GM12878 (cell line): ENCODE measurements at regions not wholly inside any gene's neighbourhood (a gene's known extent, or its start where the extent isn't known, plus 50 kb on each side); places are given as distances from the start of the nearest gene placed in this dataset.

Experiments
- ATAC-seq: fragments of 200-7000 bp; cut with Tn5 transposase; 3 replicates; pipeline ENCODE4 v1.9.1; 2020; ENCODE audit warnings: mild to moderate bottlenecking, moderate library complexity
- BruUV-seq: library from RNA; stranded (reverse); fragments of 400-500 nt; replicated peaks from 2 replicates; lab custom pipeline; 2021; lab: Mats Ljungman, UMichigan
- CTCF ChIA-PET: fragments of 300-600 bp; sonication (Branson Sonifier 250); formaldehyde crosslinking; extraction: SDS; loops from one replicate; lab custom pipeline; 2021; ENCODE audit warnings: inconsistent platforms; lab: Yijun Ruan, JAX
- POLR2A ChIA-PET: fragments of 350-600 bp; formaldehyde crosslinking; extraction: SDS; loops from one replicate; lab custom pipeline; 2021; ENCODE audit warnings: inconsistent platforms; lab: Charles Lee
- RAD21 ChIA-PET: fragments of 300-600 bp; sonication (Branson Sonifier 250); formaldehyde crosslinking; loops from one replicate; lab custom pipeline; 2023; ENCODE audit warnings: antibody characterized with exemption; ENCODE audit not compliant: unreplicated experiment; lab: Charles Lee
- SMC1A ChIA-PET: fragments of 300-600 bp; sonication (Branson Sonifier 250); formaldehyde crosslinking; loops from one replicate; lab custom pipeline; 2023; ENCODE audit not compliant: unreplicated experiment, uncharacterized antibody; lab: Charles Lee
- DNase-seq: peaks from one replicate; pipeline ENCODE4 v3.0.0-alpha.2; 2011; ENCODE audit warnings: low read depth, low spot score
- FAIRE-seq: peaks from 3 replicates; lab custom pipeline; 2011; peaks lifted over from hg19 to GRCh38; lab: Jason Lieb, UNC
- H2AFZ ChIP-seq: 2 replicates; pipeline ENCODE4 v1.6.0; 2011; ENCODE audit warnings: low read depth, low read length, control low read depth; ENCODE audit not compliant: control insufficient read depth
- H3K27ac ChIP-seq: 2 replicates; pipeline ENCODE4 v1.5.1; 2011; ENCODE audit warnings: control low read depth; ENCODE audit not compliant: control insufficient read depth, insufficient read depth
- H3K27me3 ChIP-seq, 2 experiments: replicated peaks in 1 of 2; 2 replicates each; pipeline versions ENCODE4 v1.6.0 to v1.6.1; 2011; ENCODE audit warnings: low read length in 1 of 2; ENCODE audit not compliant: control insufficient read depth in 2 of 2, insufficient read depth in 2 of 2
- H3K36me3 ChIP-seq, 2 experiments: 2 replicates each; pipeline ENCODE4 v1.5.1; 2011; ENCODE audit warnings: low read length in 1 of 2; ENCODE audit not compliant: control insufficient read depth in 2 of 2, insufficient read depth in 2 of 2
- H3K4me1 ChIP-seq: 2 replicates; pipeline ENCODE4 v1.6.1; 2011; ENCODE audit warnings: mild to moderate bottlenecking, low read length, moderate library complexity, mixed read lengths; ENCODE audit not compliant: control insufficient read depth, insufficient read depth
- H3K4me2 ChIP-seq: 2 replicates; pipeline ENCODE4 v1.6.0; 2011; ENCODE audit warnings: control low read depth; ENCODE audit not compliant: control insufficient read depth, insufficient read depth
- H3K4me3 ChIP-seq: fragments of 200-600 bp; sonication (generic); 2 replicates; pipeline ENCODE4 v1.5.1; 2016
- H3K79me2 ChIP-seq: 2 replicates; pipeline ENCODE4 v1.6.0; 2011; ENCODE audit warnings: low read length; ENCODE audit not compliant: control insufficient read depth, insufficient read depth
- H3K9ac ChIP-seq: 2 replicates; pipeline ENCODE4 v1.8.0; 2011; ENCODE audit warnings: low read length, control low read depth, mixed read lengths; ENCODE audit not compliant: control insufficient read depth, insufficient read depth
- H3K9me3 ChIP-seq: replicated peaks from 3 replicates; pipeline ENCODE4 v1.5.1; 2011; ENCODE audit warnings: mild to moderate bottlenecking, low read length; ENCODE audit not compliant: control insufficient read depth, insufficient read depth
- H4K20me1 ChIP-seq: 2 replicates; pipeline ENCODE4 v1.6.0; 2011; ENCODE audit not compliant: control insufficient read depth, insufficient read depth
- CHD4 ChIP-seq: fragments of 200-600 bp; sonication (generic); IDR thresholded peaks from 2 replicates; pipeline ENCODE4 v1.6.1; 2016; ENCODE audit warnings: mild to moderate bottlenecking
- FOS ChIP-seq: IDR thresholded peaks from 3 replicates; pipeline ENCODE4 v1.6.1; 2011; ENCODE audit warnings: borderline replicate concordance; ENCODE audit not compliant: insufficient read length; ENCODE audit errors: extremely low read depth
- HCFC1 ChIP-seq: fragments of 150-350 bp; IDR thresholded peaks from 2 replicates; pipeline ENCODE4 v1.6.1; 2014; ENCODE audit warnings: low read length
- IKZF1 ChIP-seq: fragments of 450-650 bp; conservative IDR thresholded peaks from 2 replicates; pipeline ENCODE4 v1.6.1; 2017; ENCODE audit warnings: antibody characterized with exemption, mild to moderate bottlenecking
- IRF3 ChIP-seq: fragments of 450-650 bp; IDR thresholded peaks from 2 replicates; pipeline ENCODE4 v1.6.1; 2014; ENCODE audit warnings: mild to moderate bottlenecking
- KAT2A ChIP-seq: conservative IDR thresholded peaks from 2 replicates; pipeline ENCODE4 v1.6.1; 2011; ENCODE audit warnings: low read depth, low read length; ENCODE audit not compliant: control insufficient read depth
- MEF2A ChIP-seq: IDR thresholded peaks from 2 replicates; pipeline ENCODE4 v1.6.1; 2011; ENCODE audit warnings: low read depth, mild to moderate bottlenecking, low read length, moderate library complexity; ENCODE audit not compliant: insufficient read depth
- NKRF ChIP-seq: fragments of 450-650 bp; conservative IDR thresholded peaks from 2 replicates; pipeline ENCODE4 v1.6.1; 2017; ENCODE audit warnings: mild to moderate bottlenecking, moderate library complexity
- NR2F1 ChIP-seq: fragments of 450-650 bp; conservative IDR thresholded peaks from 2 replicates; pipeline ENCODE4 v1.6.1; 2017; ENCODE audit warnings: mild to moderate bottlenecking
- PAX5 ChIP-seq: IDR thresholded peaks from 2 replicates; pipeline ENCODE4 v1.6.1; 2011; ENCODE audit warnings: low read depth, low read length, borderline replicate concordance
- PRDM15 ChIP-seq: fragments of 450-650 bp; formaldehyde crosslinking; IDR thresholded peaks from 2 replicates; pipeline ENCODE4 v1.4.0; 2020; ENCODE audit warnings: mild to moderate bottlenecking, moderate library complexity
- RELB ChIP-seq: fragments of 450-650 bp; IDR thresholded peaks from 2 replicates; pipeline ENCODE4 v1.6.1; 2017; ENCODE audit warnings: low read depth, mild to moderate bottlenecking, moderate library complexity
- RFX5 ChIP-seq: IDR thresholded peaks from 2 replicates; pipeline ENCODE4 v1.6.1; 2011; ENCODE audit warnings: low read depth, low read length, improper control_type of control experiment
- SMARCA5 ChIP-seq: fragments of 450-650 bp; IDR thresholded peaks from 2 replicates; pipeline ENCODE4 v1.6.1; 2017; ENCODE audit warnings: mild to moderate bottlenecking
- SP1 ChIP-seq: IDR thresholded peaks from one replicate; pipeline ENCODE4 v1.6.1; 2011; ENCODE audit warnings: low read depth, low read length
- SRF ChIP-seq, 2 experiments: IDR thresholded peaks; 2 replicates each; pipeline ENCODE4 v1.6.1; 2011; ENCODE audit warnings: low read depth in 2 of 2, low read length in 2 of 2, mild to moderate bottlenecking in 1 of 2, moderate library complexity in 1 of 2
- USF1 ChIP-seq: IDR thresholded peaks from 2 replicates; pipeline ENCODE4 v1.6.1; 2011; ENCODE audit warnings: borderline replicate concordance, low read depth, mild to moderate bottlenecking, moderate library complexity, mixed read lengths, low read length; ENCODE audit not compliant: insufficient read depth; ENCODE audit errors: extremely low read length
- WGBS: methylation state at CpG from one replicate; pipeline ENCODE4 v1.1.6; 2016; ENCODE audit warnings: low lambda C conversion rate; ENCODE audit not compliant: insufficient replicate concordance, insufficient coverage; ENCODE audit errors: missing lambda C conversion rate; 5-methylcytosine and 5-hydroxymethylcytosine counted together
- in situ Hi-C: fragments of 300-500 bp; cut with MboI; formaldehyde crosslinking; loops from 9 replicates; pipeline ENCODE4 v1.14.3; 2018; ENCODE audit warnings: mixed read lengths
- intact Hi-C: fragments of 100-400 bp; cut with micrococcal nuclease; formaldehyde crosslinking; loops from one replicate; pipeline ENCODE4 v1.14.2; 2022; ENCODE audit not compliant: unreplicated experiment

GRCh38 chr16:35570946-35571345 is 2111.5 kb downstream of the TP53TG3F start:
- FAIRE-seq (no peak), ATAC-seq (no peak), DNase-seq (no peak)
- intact Hi-C loops, result no loop called here
- Histone ChIP-seq H4K20me1 (no peaks in the 10 kb centered on the region), H3K36me3 (no peaks in the 10 kb centered on the region), H2AFZ (no peak overlapping the region), H3K9me3 (no peaks in the 10 kb centered on the region; the same call in 1 of the 3 replicates), H3K4me2 (no peak overlapping the region), H3K4me3 (no peak overlapping the region), H3K79me2 (no peaks in the 10 kb centered on the region), H3K27ac (no peak overlapping the region), H3K27me3 (no peaks in the 10 kb centered on the region), H3K4me1 (no peaks in the 10 kb centered on the region), H3K9ac (no peak overlapping the region)
- ChIA-PET SMC1A (no interaction called here), POLR2A (no interaction called here), CTCF (no interaction called here), RAD21 (no interaction called here)
- no TSS peak for BruUV-seq
- 8% methylated on average over 2 of the region's 2 CpGs for WGBS
- TF ChIP-seq FOS (no peak), RFX5 (no peak), NR2F1 (no peak), KAT2A (no peak), SMARCA5 (no peak), SP1 (no peak), SRF (IDR thresholded peaks at IDR 0.05; ENCODE audit: low read depth in 2 of 2, low read length in 2 of 2) (no peak), PRDM15 (no peak), HCFC1 (no peak), PAX5 (no peak), NKRF (no peak), CHD4 (no peak), USF1 (no peak), IRF3 (no peak), RELB (no peak), MEF2A (no peak), IKZF1 (no peak)
- in situ Hi-C loops, result no loop called here
